Common myeloid progenitor, CD34-positive (primary cell): ENCODE measurements at regions not wholly inside any gene's neighbourhood (a gene's known extent, or its start where the extent isn't known, plus 50 kb on each side); places are given as distances from the start of the nearest gene placed in this dataset.

ENCODE experiments used
- CTCF ChIA-PET: fragments of 350-600 bp; sonication (Branson Sonifier 250); formaldehyde crosslinking; loops from one replicate; lab custom pipeline; 2021; ENCODE audit warnings: antibody characterized with exemption; lab: Charles Lee
- POLR2A ChIA-PET: fragments of 350-600 bp; sonication (Branson Sonifier 250); formaldehyde crosslinking; loops from one replicate; lab custom pipeline; 2021; ENCODE audit warnings: antibody characterized with exemption; lab: Charles Lee
- DNase-seq, 3 donors: peaks; one replicate each; pipeline versions ENCODE4 v3.0.0 to v3.0.0-alpha.2; 2013
- H3K27ac ChIP-seq, 2 experiments: 1 replicate in 1 of 2; 2 replicates in 1 of 2; pipeline ENCODE4 v1.7.0; 2013; ENCODE audit warnings: inconsistent platforms in 2 of 2, low read length in 2 of 2, mild to moderate bottlenecking in 2 of 2, low read depth in 1 of 2, moderate library complexity in 1 of 2; ENCODE audit not compliant: severe bottlenecking in 2 of 2, insufficient read depth in 1 of 2, poor library complexity in 1 of 2
- H3K27me3 ChIP-seq, 5 experiments: replicated peaks in 2 of 5; 1 replicate in 3 of 5; 2 replicates in 2 of 5; pipeline versions ENCODE4 v1.6.1 to v1.7.0; 2013; ENCODE audit warnings: low read length in 4 of 5, mild to moderate bottlenecking in 2 of 5, moderate library complexity in 2 of 5, inconsistent platforms in 1 of 5; ENCODE audit not compliant: insufficient read depth in 5 of 5, control insufficient read depth in 4 of 5
- H3K36me3 ChIP-seq, 4 experiments: 1 replicate in 2 of 4; 2 replicates in 2 of 4; pipeline versions ENCODE4 v1.6.1 to v1.7.0; 2013; ENCODE audit warnings: low read length in 3 of 4, control low read depth in 1 of 4, mild to moderate bottlenecking in 1 of 4; ENCODE audit not compliant: control insufficient read depth in 4 of 4, insufficient read depth in 4 of 4
- H3K4me1 ChIP-seq, 4 experiments: 1 replicate in 3 of 4; 2 replicates in 1 of 4; pipeline versions ENCODE4 v1.6.1 to v1.7.1; 2013; ENCODE audit warnings: low read length in 3 of 4, mild to moderate bottlenecking in 3 of 4, control low read depth in 1 of 4, inconsistent platforms in 1 of 4, moderate library complexity in 1 of 4; ENCODE audit not compliant: control insufficient read depth in 4 of 4, insufficient read depth in 4 of 4; ENCODE audit errors: control extremely low read depth in 1 of 4
- H3K4me3 ChIP-seq, 7 experiments: 1 replicate in 4 of 7; 2 replicates in 3 of 7; pipeline versions ENCODE4 v1.5.1 to v1.7.0; 2013; ENCODE audit warnings: mild to moderate bottlenecking in 7 of 7, low read length in 6 of 7, moderate library complexity in 6 of 7, inconsistent platforms in 2 of 7, low read depth in 2 of 7, control low read depth in 1 of 7; ENCODE audit not compliant: insufficient read depth in 4 of 7, control insufficient read depth in 1 of 7; ENCODE audit errors: extremely low read depth in 1 of 7
- H3K9me3 ChIP-seq, 5 experiments: 1 replicate in 4 of 5; 2 replicates in 1 of 5; pipeline versions ENCODE4 v1.6.1 to v1.7.1; 2013; ENCODE audit warnings: low read length in 4 of 5, mild to moderate bottlenecking in 2 of 5, inconsistent platforms in 1 of 5, low read depth in 1 of 5, moderate library complexity in 1 of 5; ENCODE audit not compliant: control insufficient read depth in 4 of 5, insufficient read depth in 2 of 5; ENCODE audit errors: control extremely low read depth in 1 of 5
- WGBS: methylation state at CpG from one replicate; pipeline ENCODE4 v1.1.5; 2013; ENCODE audit not compliant: insufficient coverage; 5-methylcytosine and 5-hydroxymethylcytosine counted together

GRCh38 chr15:62712455-62712839 is 330.1 kb upstream of the TPM1 start:
- H3K9me3 ChIP-seq: no peaks in the 10 kb centered on the region
- H3K4me1 ChIP-seq: no peaks in the 10 kb centered on the region
- ChIA-PET POLR2A (no interaction called here), CTCF (no interaction called here)
- DNase-seq: no peak
- WGBS: 100% methylated on average over 1 of the region's 5 CpGs
- no peak overlapping the region for H3K27ac ChIP-seq
- no peaks in the 10 kb centered on the region for H3K27me3 ChIP-seq
- no peak overlapping the region for H3K4me3 ChIP-seq
- peaks cover 0 to 3% (median under 1%) of the 10 kb centered on the region in 4 experiments for H3K36me3 ChIP-seq

GRCh38 chr15:62715946-62716345 is 326.6 kb upstream of the TPM1 start:
- H3K27me3 ChIP-seq: no peaks in the 10 kb centered on the region
- H3K36me3 ChIP-seq: peaks cover 0 to 6% (median 3%) of the 10 kb centered on the region in 4 experiments
- H3K27ac ChIP-seq: no peak overlapping the region
- no peaks in the 10 kb centered on the region for H3K9me3 ChIP-seq
- H3K4me3 ChIP-seq: no peak overlapping the region
- DNase-seq: no peak
- POLR2A ChIA-PET: no interaction called here
- H3K4me1 ChIP-seq: no peaks in the 10 kb centered on the region
- CTCF ChIA-PET: no interaction called here

- Histone ChIP-seq H3K36me3 (peaks cover 0 to 6% (median 2%) of the 10 kb centered on the region in 4 experiments), H3K27me3 (no peaks in the 10 kb centered on the region), H3K4me3 (no peak overlapping the region), H3K4me1 (no peaks in the 10 kb centered on the region), H3K27ac (no peak overlapping the region), H3K9me3 (no peaks in the 10 kb centered on the region)
- CTCF ChIA-PET: no interaction called here
- WGBS: 94% methylated on average over 5 of the region's 6 CpGs
- no peak for DNase-seq
- POLR2A ChIA-PET: no interaction called here
These were observed 325.1 kb upstream of the TPM1 start for GRCh38 chr15:62717496-62717895.

- no peaks in the 10 kb centered on the region for H3K9me3 ChIP-seq
- no peaks in the 10 kb centered on the region for H3K4me1 ChIP-seq
- peaks cover 0 to 6% (median 3%) of the 10 kb centered on the region in 4 experiments for H3K36me3 ChIP-seq
- no peaks in the 10 kb centered on the region for H3K27me3 ChIP-seq
- POLR2A ChIA-PET: no interaction called here
- CTCF ChIA-PET: no interaction called here
- no peak for DNase-seq
- H3K27ac ChIP-seq: no peak overlapping the region
- WGBS: 99% methylated on average over 5 of the region's 5 CpGs
- no peak overlapping the region for H3K4me3 ChIP-seq
These were observed 323.2 kb upstream of the TPM1 start for GRCh38 chr15:62719316-62719715.

GRCh38 chr15:62722237-62722636 is 320.3 kb upstream of the TPM1 start:
- ChIA-PET POLR2A (no interaction called here), CTCF (no interaction called here)
- no peaks in the 10 kb centered on the region for H3K9me3 ChIP-seq
- peaks cover 0 to 7% (median 2%) of the 10 kb centered on the region in 4 experiments for H3K4me1 ChIP-seq
- H3K27ac ChIP-seq: no peak overlapping the region
- H3K4me3 ChIP-seq: no peak overlapping the region
- no peak for DNase-seq
- 100% methylated on average over 8 of the region's 9 CpGs for WGBS
- H3K36me3 ChIP-seq: peaks cover 0 to 6% (median 3%) of the 10 kb centered on the region in 4 experiments
- H3K27me3 ChIP-seq: no peaks in the 10 kb centered on the region

- peaks cover 0 to 5% (median 1%) of the 10 kb centered on the region in 5 experiments for H3K9me3 ChIP-seq
- no peaks in the 10 kb centered on the region for H3K27me3 ChIP-seq
- H3K4me1 ChIP-seq: peaks cover 0 to 10% (median 2%) of the 10 kb centered on the region in 4 experiments
- H3K4me3 ChIP-seq: no peak overlapping the region
- DNase-seq: no peak
- ChIA-PET CTCF (interaction anchor here (2.2 kb wide), 1 partner anchor 16 kb away, joined by 6 read pairs; no protein-coding TSS in a partner anchor), POLR2A (no interaction called here)
- H3K36me3 ChIP-seq: peaks cover 0 to 2% (median 0%) of the 10 kb centered on the region in 4 experiments
- H3K27ac ChIP-seq: no peak overlapping the region
These were observed 316.1 kb upstream of the TPM1 start for GRCh38 chr15:62726461-62726860.

- no peaks in the 10 kb centered on the region for H3K27me3 ChIP-seq
- peaks cover 0 to 10% (median 2%) of the 10 kb centered on the region in 4 experiments for H3K4me1 ChIP-seq
- peaks cover 0 to 5% (median 1%) of the 10 kb centered on the region in 5 experiments for H3K9me3 ChIP-seq
- ChIA-PET CTCF (interaction anchor here (1.2 to 2.2 kb wide), 2 partner anchors 15 to 20 kb away, joined by 3 to 6 read pairs; no protein-coding TSS in a partner anchor), POLR2A (no interaction called here)
- WGBS: no CpG with 5 or more reads among the region's 2 CpGs
- H3K27ac ChIP-seq: no peak overlapping the region
- no peak overlapping the region for H3K4me3 ChIP-seq
- DNase-seq: no peak
- peaks cover 0 to 2% (median 0%) of the 10 kb centered on the region in 4 experiments for H3K36me3 ChIP-seq
These were observed 315.0 kb upstream of the TPM1 start for GRCh38 chr15:62727501-62727900.
